VCaP (cell line): ENCODE measurements at regions not wholly inside any gene's neighbourhood (a gene's known extent, or its start where the extent isn't known, plus 50 kb on each side); places are given as distances from the start of the nearest gene placed in this dataset.
"Not testable (repeated sequence)": the region's sequence is repeated elsewhere in the genome, so short reads cannot be mapped to it uniquely, and the experiment has no call there.

Source experiments
- H3K27ac ChIP-seq: fragments of 450-650 bp; 2 replicates; pipeline ENCODE4 v1.5.1; 2017
- CTCF ChIP-seq: fragments of 450-650 bp; conservative IDR thresholded peaks from 2 replicates; pipeline ENCODE4 v1.5.1; 2017; ENCODE audit warnings: mild to moderate bottlenecking, moderate library complexity

GRCh38 chr2:242060212-242060835 lies 190.8 kb downstream of the RTP5 start:
- no peak overlapping the region for H3K27ac ChIP-seq
- no peak for TF ChIP-seq CTCF

- H3K27ac ChIP-seq = not testable (repeated sequence)
Measured at GRCh38 chr2:242061930-242062329, 192.4 kb downstream of the RTP5 start.

GRCh38 chr2:242063436-242063835 lies 193.9 kb downstream of the RTP5 start:
- TF ChIP-seq CTCF = no peak
- H3K27ac ChIP-seq = no peak overlapping the region

- H3K27ac ChIP-seq = no peak overlapping the region
- TF ChIP-seq CTCF = no peak
Measured at GRCh38 chr2:242063850-242064249, 194.3 kb downstream of the RTP5 start.

GRCh38 chr2:242064364-242065250 lies 195.1 kb downstream of the RTP5 start:
- no peak for TF ChIP-seq CTCF
- no peak overlapping the region for H3K27ac ChIP-seq

- H3K27ac ChIP-seq = no peak overlapping the region
- TF ChIP-seq CTCF = no peak
Measured at GRCh38 chr2:242065426-242065825, 195.9 kb downstream of the RTP5 start.

GRCh38 chr2:242069018-242069417 lies 199.5 kb downstream of the RTP5 start:
- no peak overlapping the region for H3K27ac ChIP-seq
- no peak for TF ChIP-seq CTCF

- not testable (repeated sequence) for H3K27ac ChIP-seq
Measured at GRCh38 chr2:242069938-242070395, 200.4 kb downstream of the RTP5 start.

GRCh38 chr2:242070726-242071125 lies 201.2 kb downstream of the RTP5 start:
- not testable (repeated sequence) for H3K27ac ChIP-seq

- not testable (repeated sequence) for H3K27ac ChIP-seq
Measured at GRCh38 chr2:242071377-242071776, 201.8 kb downstream of the RTP5 start.

GRCh38 chr2:242071936-242072335 lies 202.4 kb downstream of the RTP5 start:
- not testable (repeated sequence) for H3K27ac ChIP-seq
